BJ (cell line): ENCODE measurements at regions not wholly inside any gene's neighbourhood (a gene's known extent, or its start where the extent isn't known, plus 50 kb on each side); places are given as distances from the start of the nearest gene placed in this dataset.

ENCODE experiments used
- CTCF ChIA-PET: fragments of 350-600 bp; formaldehyde crosslinking; extraction: SDS; loops from one replicate; lab custom pipeline; 2021; ENCODE audit warnings: antibody characterized with exemption, inconsistent platforms; lab: Yijun Ruan, JAX
- POLR2A ChIA-PET: fragments of 300-600 bp; sonication (Branson Sonifier 250); formaldehyde crosslinking; extraction: SDS; loops from one replicate; lab custom pipeline; 2021; ENCODE audit warnings: antibody characterized with exemption; lab: Charles Lee
- DNase-seq: peaks from one replicate; pipeline ENCODE4 v3.0.0-alpha.2; 2011; ENCODE audit warnings: low read depth
- H3K27me3 ChIP-seq: 2 replicates; pipeline ENCODE4 v1.6.0; 2011; ENCODE audit warnings: low read length; ENCODE audit not compliant: control insufficient read depth, insufficient read depth
- H3K36me3 ChIP-seq: 2 replicates; pipeline ENCODE4 v1.5.1; 2011; ENCODE audit warnings: low read length; ENCODE audit not compliant: control insufficient read depth, insufficient read depth
- H3K4me3 ChIP-seq: 2 replicates; pipeline ENCODE4 v1.5.1; 2011; ENCODE audit warnings: low read depth, mild to moderate bottlenecking, control low read depth, low read length
- TF ChIP-seq, protein P1 (sequence below): IDR thresholded peaks from 2 replicates; pipeline ENCODE4 v1.5.1; 2011; ENCODE audit warnings: low read depth, mild to moderate bottlenecking, control low read depth, inconsistent platforms, low read length, moderate library complexity; ENCODE audit not compliant: insufficient read depth

DNA sequence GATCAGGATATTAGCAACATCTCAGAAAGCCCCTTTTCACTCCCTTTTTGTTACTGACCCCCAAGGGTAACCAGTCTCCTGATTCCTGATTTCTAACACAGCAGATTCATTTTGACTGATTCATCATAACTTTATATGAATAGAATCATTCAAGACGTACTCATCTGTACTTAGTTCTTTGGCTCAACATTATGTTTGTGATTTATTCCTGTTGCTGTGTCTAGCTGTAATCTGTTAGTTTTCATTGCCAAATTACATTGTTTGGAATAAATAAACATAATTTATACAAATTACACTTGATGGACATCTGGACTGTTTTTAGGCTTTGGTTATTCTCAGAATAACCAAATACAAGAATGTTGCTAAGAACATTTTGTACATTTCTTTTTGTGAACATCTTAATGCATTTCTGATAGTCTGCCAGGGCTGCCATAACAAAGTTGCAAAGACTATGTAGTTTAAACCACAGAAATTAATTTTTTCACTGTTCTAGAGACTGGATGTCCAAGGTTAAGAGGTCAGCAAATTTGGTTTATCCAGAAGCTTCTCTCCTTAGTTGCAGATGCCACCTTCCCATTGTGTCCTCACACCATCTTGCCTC lies 62.8 kb upstream of the EDNRB start:
- no peak for DNase-seq
- POLR2A ChIA-PET, result no interaction called here
- CTCF ChIA-PET, result interaction anchor here (0.7 kb wide), 1 partner anchor 88 kb away, joined by 3 read pairs; no protein-coding TSS in a partner anchor
- H3K36me3 ChIP-seq, result no peaks in the 10 kb centered on the region
- TF ChIP-seq, protein P1, sequence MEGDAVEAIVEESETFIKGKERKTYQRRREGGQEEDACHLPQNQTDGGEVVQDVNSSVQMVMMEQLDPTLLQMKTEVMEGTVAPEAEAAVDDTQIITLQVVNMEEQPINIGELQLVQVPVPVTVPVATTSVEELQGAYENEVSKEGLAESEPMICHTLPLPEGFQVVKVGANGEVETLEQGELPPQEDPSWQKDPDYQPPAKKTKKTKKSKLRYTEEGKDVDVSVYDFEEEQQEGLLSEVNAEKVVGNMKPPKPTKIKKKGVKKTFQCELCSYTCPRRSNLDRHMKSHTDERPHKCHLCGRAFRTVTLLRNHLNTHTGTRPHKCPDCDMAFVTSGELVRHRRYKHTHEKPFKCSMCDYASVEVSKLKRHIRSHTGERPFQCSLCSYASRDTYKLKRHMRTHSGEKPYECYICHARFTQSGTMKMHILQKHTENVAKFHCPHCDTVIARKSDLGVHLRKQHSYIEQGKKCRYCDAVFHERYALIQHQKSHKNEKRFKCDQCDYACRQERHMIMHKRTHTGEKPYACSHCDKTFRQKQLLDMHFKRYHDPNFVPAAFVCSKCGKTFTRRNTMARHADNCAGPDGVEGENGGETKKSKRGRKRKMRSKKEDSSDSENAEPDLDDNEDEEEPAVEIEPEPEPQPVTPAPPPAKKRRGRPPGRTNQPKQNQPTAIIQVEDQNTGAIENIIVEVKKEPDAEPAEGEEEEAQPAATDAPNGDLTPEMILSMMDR, result no peak
- no peaks in the 10 kb centered on the region for H3K27me3 ChIP-seq
- no peak overlapping the region for H3K4me3 ChIP-seq

DNA sequence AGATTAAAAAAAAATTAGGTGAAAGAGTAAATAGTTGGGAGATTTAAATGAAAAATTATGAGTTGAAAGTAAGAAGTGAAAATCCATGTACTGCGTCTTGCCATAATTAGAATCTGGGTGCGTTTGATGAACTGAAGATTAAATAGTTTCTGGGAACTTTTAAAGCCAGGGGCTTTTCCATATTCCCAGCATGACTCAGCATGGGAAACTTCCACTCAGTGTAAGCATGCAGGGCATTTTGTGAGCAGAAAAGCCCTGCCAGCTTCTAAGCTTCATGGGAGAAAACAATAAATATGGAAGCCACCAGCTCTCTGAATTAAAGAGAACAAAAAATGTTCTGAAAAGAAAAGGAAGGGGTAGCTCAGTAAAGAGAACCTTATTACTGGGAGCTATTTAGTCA lies 62.0 kb upstream of the EDNRB start:
- TF ChIP-seq, protein P1, result no peak
- DNase-seq, result peak; percentile 25
- Histone ChIP-seq H3K4me3 (no peak overlapping the region), H3K27me3 (no peaks in the 10 kb centered on the region), H3K36me3 (no peaks in the 10 kb centered on the region)
- CTCF ChIA-PET, result no interaction called here
- POLR2A ChIA-PET, result no interaction called here

DNA sequence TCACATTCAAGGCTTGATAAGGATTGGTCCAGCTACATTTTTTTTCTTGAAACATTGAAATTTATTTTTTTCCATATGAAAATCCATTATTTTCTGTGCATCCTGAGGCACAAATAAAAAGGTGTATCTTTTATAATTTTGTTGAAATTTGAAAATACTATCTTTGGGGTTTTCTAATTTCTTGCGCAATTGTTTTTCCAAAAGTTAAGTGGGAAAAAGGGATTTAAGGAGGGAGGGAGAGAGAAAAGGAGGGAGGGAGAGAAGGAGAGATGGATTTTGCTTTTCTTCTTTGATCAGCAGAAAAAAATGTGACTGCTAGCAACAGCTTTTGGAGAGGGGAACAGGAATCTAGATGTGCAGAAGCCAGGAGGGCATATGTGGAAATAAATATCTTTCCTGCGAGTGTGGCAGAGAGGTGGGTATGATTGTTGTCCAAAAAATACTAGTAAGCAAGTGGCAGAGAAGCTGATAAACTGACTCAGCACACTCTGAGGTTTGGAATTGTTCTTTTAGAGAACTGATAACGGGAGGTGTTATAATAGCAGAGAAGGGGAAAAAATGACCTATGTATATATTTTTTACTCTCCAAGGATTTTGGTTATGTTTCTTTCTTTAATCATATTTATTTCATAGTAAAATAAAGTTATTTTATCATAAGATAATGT lies 61.2 kb upstream of the EDNRB start:
- ChIA-PET CTCF (no interaction called here), POLR2A (no interaction called here)
- no peak for DNase-seq
- Histone ChIP-seq H3K27me3 (no peaks in the 10 kb centered on the region), H3K36me3 (no peaks in the 10 kb centered on the region), H3K4me3 (no peak overlapping the region)
- TF ChIP-seq, protein P1, result no peak

DNA sequence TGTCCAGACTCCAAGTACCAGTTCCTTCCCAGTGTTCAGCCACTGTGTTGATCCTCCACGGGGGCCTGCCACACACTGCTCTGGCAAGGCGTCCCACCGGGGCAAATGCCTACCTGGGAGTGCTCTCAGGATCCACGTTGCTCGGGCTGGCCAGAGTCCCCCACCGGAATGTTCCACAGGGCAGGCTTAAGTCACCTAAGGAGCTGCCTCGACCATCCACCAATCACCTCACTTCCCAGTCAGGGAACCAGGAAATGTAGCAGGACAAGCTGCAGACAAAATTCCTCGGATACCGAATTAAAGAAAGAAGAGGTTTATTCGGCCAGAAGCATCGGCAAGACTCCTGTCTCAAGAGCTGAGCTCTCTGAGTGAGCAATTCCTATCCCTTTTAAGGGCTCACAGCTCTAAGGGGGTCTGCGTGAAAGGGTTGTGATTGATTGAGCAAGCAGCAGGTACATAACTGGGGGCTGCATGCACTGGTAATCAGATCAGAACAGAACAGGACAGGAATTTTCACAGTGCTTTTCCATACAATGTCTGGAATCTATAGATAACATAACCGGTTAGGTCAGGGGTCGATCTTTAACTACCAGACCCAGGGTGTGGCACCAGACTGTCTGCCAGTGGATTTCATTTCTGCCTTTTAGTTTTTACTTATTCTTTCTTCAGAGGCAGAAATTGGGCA lies 56.9 kb upstream of the EDNRB start:
- ChIA-PET CTCF (no interaction called here), POLR2A (no interaction called here)
- no peak for DNase-seq
- Histone ChIP-seq H3K36me3 (no peaks in the 10 kb centered on the region), H3K27me3 (no peaks in the 10 kb centered on the region), H3K4me3 (no peak overlapping the region)
- TF ChIP-seq, protein P1, result no peak

DNA sequence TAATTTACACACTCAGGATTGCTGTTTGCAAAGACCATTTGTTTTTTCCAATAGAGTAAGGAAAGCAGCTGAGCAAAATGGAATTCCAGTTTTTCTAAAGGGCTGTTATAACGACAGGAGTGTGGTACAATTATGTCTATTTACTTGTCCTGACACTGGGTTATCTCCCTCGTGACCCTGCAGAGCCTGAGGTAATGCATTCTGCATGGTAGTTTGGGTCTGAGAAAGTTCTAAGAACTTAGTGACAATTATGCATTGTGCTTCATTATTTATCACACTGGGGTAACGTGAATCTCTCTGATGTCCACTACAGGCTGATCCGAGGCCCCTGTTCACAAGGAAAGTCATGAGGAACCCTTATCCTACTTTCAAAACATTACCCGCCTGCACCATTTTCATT lies 50.7 kb upstream of the EDNRB start:
- CTCF ChIA-PET, result no interaction called here
- POLR2A ChIA-PET, result no interaction called here

More for the DNA sequence above, 50.7 kb upstream of the EDNRB start:
- Histone ChIP-seq H3K27me3 (no peaks in the 10 kb centered on the region), H3K36me3 (no peaks in the 10 kb centered on the region), H3K4me3 (no peak overlapping the region)
- no peak for DNase-seq
- TF ChIP-seq, protein P1, result no peak
